ENCODE measurements at regions not wholly inside any gene's neighbourhood (a gene's known extent, or its start where the extent isn't known, plus 50 kb on each side); places are given as distances from the start of the nearest gene placed in this dataset.

GRCh38 chr16:61313931-61314330, 722.3 kb downstream of the CDH8 start:
- no peak for DNase-seq

- no peak for DNase-seq
These were observed 726.9 kb downstream of the CDH8 start for GRCh38 chr16:61309386-61309785.

DNA sequence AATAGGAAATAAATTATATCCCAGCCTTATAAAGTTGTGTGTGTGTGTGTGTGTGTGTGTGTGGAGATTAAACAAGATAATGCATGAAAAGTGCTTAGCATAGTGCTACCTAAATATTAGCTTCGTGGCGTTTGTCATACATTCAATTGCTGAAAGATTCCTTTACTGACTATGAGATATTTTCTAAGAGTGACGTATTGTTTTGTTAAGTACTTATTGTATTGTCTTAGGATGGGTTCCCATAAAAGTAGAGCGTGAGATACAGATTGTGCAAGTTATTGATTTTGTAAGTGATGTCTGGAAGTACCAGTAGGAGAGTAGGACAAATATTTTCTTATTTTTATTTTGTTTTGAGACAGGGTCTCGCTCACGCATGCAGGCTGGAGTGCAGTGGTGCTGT, 730.0 kb downstream of the CDH8 start:
- no peak for DNase-seq

- DNase-seq, result no peak
These were observed 739.4 kb downstream of the CDH8 start for GRCh38 chr16:61296814-61297213.

GRCh38 chr16:61296305-61296704, 739.9 kb downstream of the CDH8 start:
- peak; percentile 55 for DNase-seq

DNA sequence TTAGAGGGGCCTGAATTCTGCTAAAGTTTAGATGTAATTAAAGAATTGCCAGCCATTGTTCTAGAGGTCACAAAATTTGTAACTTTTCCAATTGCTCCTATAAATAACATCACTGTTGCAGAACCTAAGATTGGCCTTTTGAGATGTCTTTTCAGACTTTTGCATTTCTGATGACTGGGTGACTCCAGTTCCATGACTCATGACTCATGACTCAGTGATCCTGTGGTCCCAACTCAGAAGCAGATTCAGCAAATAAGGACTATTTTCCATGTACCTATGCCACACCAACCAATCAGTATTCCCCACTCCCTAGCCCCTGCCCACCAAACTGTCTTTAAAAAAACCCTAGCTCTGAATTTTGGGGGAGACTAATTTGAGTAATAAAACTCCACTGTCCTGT, 740.9 kb downstream of the CDH8 start:
- DNase-seq, result no peak

- no peak for DNase-seq
These were observed 747.1 kb downstream of the CDH8 start for GRCh38 chr16:61289141-61289540.

GRCh38 chr16:61277849-61278248, 758.4 kb downstream of the CDH8 start:
- no peak for DNase-seq

GRCh38 chr16:61274211-61274610, 762.0 kb downstream of the CDH8 start:
- no peak for DNase-seq

DNA sequence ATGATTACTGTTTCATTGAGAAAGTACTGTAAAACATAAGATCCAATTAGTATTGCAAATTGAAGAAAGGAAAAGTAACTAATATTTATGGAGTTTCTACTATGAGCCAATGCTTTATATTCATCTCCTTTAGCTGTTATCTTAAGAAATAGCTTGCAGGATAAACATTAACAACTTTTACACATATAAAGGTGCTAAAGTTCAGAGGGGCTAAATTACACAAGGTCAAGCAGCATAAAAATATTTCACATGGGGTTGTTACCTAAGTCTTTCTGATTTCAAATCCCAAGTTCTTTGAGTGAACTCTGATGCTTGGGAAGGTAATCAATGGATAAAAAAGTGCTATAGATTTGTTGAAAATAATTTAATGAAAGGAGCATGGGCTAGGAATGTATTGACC, 765.5 kb downstream of the CDH8 start:
- DNase-seq, result no peak

DNA sequence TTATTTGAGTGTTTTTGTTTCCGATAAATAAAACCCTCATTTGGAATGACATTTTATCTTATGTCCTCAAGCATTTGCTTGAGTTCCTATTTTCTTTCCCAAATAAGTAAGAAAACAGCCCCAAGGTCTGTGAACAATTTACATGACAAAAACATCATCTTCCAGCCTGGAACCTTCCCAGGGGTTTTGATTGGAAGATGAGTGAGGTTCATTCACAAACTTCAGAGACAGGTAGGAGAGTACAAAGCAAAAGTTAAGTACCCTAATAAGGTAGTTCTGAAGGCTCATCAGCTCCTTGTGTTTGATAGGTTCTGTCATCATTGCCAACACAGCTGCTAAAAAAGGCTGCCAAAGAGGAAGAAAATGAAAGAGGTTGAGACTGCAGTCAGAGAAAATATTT, 772.8 kb downstream of the CDH8 start:
- DNase-seq, result no peak

DNA sequence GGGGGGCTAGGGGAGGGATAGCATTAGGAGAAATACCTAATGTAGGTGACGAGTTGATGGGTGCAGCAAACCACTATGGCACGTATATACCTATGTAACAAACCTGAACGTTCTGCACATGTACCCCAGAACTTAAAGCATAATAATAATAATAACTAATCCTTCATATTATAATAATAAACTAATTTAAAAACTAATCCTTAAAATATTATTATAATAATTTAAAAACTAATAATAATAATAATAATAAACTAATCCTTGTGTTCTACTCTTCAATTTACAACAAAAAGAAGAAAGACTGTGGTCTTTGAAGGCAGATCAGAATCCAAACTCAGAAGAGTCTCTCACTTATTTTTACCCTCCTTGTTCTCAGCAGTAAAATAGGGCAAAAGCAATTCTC, 774.9 kb downstream of the CDH8 start:
- DNase-seq, result no peak

GRCh38 chr16:61246592-61246991, 789.6 kb downstream of the CDH8 start:
- DNase-seq, result no peak

DNA sequence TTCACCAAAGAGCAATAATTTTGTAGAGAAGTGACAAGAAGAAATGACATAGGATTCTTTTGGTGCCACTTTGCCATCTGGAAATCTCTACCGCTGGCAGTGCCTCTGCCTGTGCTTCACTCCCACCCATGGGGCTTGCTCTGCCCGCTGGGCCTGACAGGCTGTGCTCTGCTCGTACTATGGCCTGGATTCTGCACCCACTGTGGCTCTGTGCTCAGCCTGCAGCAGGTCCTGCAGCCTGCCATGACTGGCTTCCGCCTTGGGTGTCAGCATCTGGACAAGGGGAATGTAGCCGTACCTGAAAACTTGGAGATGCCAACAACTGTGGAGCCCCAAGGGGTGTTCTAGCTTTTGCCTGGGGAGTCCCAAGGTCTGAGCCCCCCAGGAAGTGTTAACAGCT, 792.3 kb downstream of the CDH8 start:
- no peak for DNase-seq

- DNase-seq, result no peak
These were observed 798.3 kb downstream of the CDH8 start for GRCh38 chr16:61237884-61238485.

DNA sequence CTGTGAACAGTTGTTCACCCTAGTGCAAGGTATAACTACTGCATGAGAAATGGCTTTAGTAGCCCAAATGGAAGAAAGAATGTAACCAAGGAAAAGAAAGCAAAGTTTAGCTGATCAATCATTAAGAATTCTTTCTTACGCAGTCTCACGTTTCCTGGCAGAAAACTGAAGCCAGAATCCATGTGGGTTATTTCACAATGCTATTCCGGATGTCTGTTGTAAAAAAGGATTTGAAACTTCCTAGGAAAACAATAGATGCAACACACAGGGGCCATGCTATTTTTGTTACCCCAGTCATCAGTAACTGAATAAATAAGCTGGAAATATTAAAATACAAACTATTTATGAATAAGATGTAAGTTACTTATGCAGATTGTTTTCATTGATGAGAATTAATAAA, 802.5 kb downstream of the CDH8 start:
- no peak for DNase-seq

DNA sequence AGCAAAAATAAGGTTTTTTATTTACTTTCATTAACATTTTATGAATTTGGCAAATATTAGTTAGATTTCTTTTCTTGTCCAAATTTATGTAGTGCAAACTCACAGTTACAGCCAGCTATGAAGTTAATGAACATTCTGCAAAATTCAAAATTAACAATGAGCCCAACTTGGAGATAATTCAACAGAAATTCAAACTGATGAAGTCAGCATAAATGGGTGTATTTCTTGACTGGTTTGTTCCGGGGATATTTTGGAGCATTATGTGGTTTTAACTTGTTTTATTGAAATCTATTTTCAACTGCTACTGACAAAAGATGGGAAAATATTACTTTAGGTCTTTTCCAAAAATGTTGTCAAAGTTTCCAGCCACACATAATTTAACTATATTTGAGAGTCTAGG, 807.9 kb downstream of the CDH8 start:
- DNase-seq, result no peak

DNA sequence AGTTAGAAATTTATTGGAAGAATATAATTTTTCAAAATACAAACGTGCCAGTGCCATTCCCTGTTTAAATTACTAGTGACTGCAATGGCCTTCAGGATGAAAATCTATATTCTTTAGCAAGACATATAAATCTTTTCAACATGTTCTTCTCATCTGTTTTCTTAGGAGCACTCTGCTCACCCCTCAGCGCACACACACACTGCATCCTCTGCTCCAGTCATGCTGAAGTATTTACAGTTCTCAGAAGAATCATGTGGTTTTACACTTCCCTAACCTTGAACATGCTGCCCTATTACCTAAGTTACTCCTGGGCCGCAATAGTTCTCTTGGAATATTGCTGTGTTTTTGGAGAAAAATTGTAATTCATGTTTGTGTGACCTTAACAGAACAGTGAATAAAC, 820.6 kb downstream of the CDH8 start:
- DNase-seq, result no peak

- no peak for DNase-seq
These were observed 821.5 kb downstream of the CDH8 start for GRCh38 chr16:61214780-61215179.

GRCh38 chr16:61210076-61210475, 826.2 kb downstream of the CDH8 start:
- no peak for DNase-seq

DNA sequence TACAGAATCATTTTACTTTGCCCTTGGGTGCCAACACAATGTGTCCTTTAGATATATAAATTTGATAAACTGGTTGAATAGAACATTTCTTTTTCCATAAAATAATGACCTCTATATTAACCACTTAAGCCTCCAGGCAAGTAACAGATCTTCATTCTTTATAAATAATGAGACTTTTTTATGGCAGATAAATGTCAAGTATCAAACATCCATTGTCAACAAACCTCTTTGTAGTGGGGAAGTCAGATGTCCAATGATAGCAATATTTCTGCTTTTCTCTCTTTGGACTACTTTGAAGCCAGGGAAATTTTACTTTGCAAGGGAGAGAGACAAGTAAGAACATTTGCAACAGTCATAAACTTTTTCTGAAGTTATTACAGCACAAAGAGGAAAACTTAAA, 841.2 kb downstream of the CDH8 start:
- no peak for DNase-seq

GRCh38 chr16:61194573-61194972, 841.7 kb downstream of the CDH8 start:
- DNase-seq, result no peak

- DNase-seq, result peak; percentile 85
These were observed 853.8 kb downstream of the CDH8 start for GRCh38 chr16:61182391-61182790.

- no peak for DNase-seq
These were observed 854.3 kb downstream of the CDH8 start for GRCh38 chr16:61181982-61182381.

DNA sequence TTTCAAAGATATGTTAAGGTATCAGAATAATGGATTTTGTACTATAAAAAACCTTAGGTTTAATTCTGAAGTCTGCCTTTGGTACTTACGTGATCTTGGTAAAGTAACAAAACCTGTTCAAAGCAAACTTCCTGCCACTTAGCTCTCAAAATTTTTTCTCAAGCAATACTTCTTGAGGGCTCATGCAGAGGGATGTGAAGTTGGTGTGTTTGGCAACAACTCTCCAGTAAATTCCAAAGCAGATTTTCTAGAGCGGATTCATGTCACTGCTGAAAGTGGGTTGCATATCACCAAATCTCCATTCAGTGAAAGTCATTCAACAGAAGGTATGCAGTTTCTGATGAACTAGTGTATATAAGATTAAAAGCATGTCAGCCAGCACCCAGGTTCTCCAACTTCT, 856.7 kb downstream of the CDH8 start:
- no peak for DNase-seq

- DNase-seq, result no peak
These were observed 870.4 kb downstream of the CDH8 start for GRCh38 chr16:61165797-61166196.

Measured in islet precursor cell (in vitro differentiated cells).